ENCODE measurements at regions not wholly inside any gene's neighbourhood (a gene's known extent, or its start where the extent isn't known, plus 50 kb on each side); places are given as distances from the start of the nearest gene placed in this dataset.

GRCh38 chr6:91387290-91388059, 800.6 kb upstream of the MAP3K7 start:
- no peak for TF ChIP-seq GATA3 (IDR thresholded peaks at IDR 0.05; ENCODE audit: low read depth, low read length)
- no peak for TF ChIP-seq GATA2 (IDR thresholded peaks at IDR 0.05; ENCODE audit: low read depth, low read length)
